ENCODE measurements at regions not wholly inside any gene's neighbourhood (a gene's known extent, or its start where the extent isn't known, plus 50 kb on each side); places are given as distances from the start of the nearest gene placed in this dataset.

GRCh38 chr20:59378966-59379365 is 78.6 kb downstream of the EDN3 start:
- TF ChIP-seq CTCF (IDR thresholded peaks at IDR 0.05) (no peak), POLR2A (IDR thresholded peaks at IDR 0.05) (no peak)

Data from testis (tissue), 2 donors.